ENCODE measurements at regions not wholly inside any gene's neighbourhood (a gene's known extent, or its start where the extent isn't known, plus 50 kb on each side); places are given as distances from the start of the nearest gene placed in this dataset.

DNA sequence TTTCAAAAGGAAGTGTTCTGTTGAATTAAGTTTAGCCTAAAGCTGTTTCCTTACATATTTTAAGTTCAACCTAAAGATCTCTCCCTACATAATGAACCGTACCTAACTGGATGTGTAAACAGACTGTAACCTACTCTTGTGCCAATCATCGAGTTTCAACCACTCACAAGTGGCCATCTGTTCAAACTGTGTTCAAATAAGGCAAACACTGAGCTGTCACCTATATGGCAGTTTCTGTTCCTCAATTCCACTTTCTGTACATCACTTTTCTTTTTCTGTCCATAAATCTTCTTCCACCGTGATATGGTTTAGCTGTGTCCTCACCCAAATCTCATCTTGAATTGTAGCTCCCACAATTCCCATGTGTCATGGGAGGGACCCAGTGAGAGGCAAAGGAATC is 428.6 kb downstream of the HACE1 start:
- POLR2A ChIA-PET = no interaction called here
- no peak for TF ChIP-seq CENPX (CRISPR knock-in tag; IDR thresholded peaks at IDR 0.05)

GRCh38 chr6:104428184-104428583 is 431.5 kb downstream of the HACE1 start:
- ChIA-PET POLR2A (no interaction called here), CTCF (ENCODE audit: low intra/inter-chr PET ratio, low total read pairs) (no interaction called here)
- ATAC-seq = no peak
- Histone ChIP-seq H3K27ac (ENCODE audit: extremely low read length, insufficient read depth, low read length) (no peak overlapping the region), H3K4me2 (ENCODE audit: low read depth, low read length) (no peak overlapping the region), H3K27me3 (ENCODE audit: control insufficient read depth in 1 of 2, insufficient read depth in 2 of 2, low read length in 2 of 2) (no peaks in the 10 kb centered on the region), H3K4me1 (ENCODE audit: insufficient read depth, low read length) (no peaks in the 10 kb centered on the region), H3K79me2 (ENCODE audit: insufficient read depth, low read length) (no peaks in the 10 kb centered on the region), H2AFZ (ENCODE audit: low read length) (no peak overlapping the region), H3K9ac (ENCODE audit: insufficient read depth, low read depth, low read length) (no peak overlapping the region), H4K20me1 (ENCODE audit: insufficient read depth, low read length) (no peaks in the 10 kb centered on the region), H3K4me3 (replicated peaks in 1 of 3; ENCODE audit: insufficient read depth in 1 of 3, low read depth in 2 of 3, low read length in 3 of 3) (no peak overlapping the region), H3K9me3 (ENCODE audit: low read length) (no peaks in the 10 kb centered on the region; the same call in 1 of the 2 replicates), H3K36me3 (replicated peaks in 1 of 2; ENCODE audit: control insufficient read depth in 1 of 2, insufficient read depth in 2 of 2, low read length in 2 of 2) (no peaks in the 10 kb centered on the region)
- BruUV-seq (replicated peaks) = no TSS peak
- no peak for DNase-seq (ENCODE audit: low spot score)
- intact Hi-C loops (cut with micrococcal nuclease; ENCODE audit: unreplicated experiment) = no loop called here
- in situ Hi-C loops (cut with HindIII; ENCODE audit: extremely low pct_ligation_motif_present, low pct_unique_long_range_greater_than_20kb) = no loop called here
- WGBS (ENCODE audit: low lambda C conversion rate) = 0% methylated on average over 1 of the region's 1 CpG
- FAIRE-seq = no peak
- no peak for TF ChIP-seq KLF16 (CRISPR knock-in tag; IDR thresholded peaks at IDR 0.05)
- no peak for TF ChIP-seq ATF7 (IDR thresholded peaks at IDR 0.05)
- TF ChIP-seq ATF7 (CRISPR knock-in tag; IDR thresholded peaks at IDR 0.05) = no peak
- TF ChIP-seq DZIP1 (CRISPR knock-in tag; IDR thresholded peaks at IDR 0.05) = no peak
- no peak for TF ChIP-seq ZNF780A (CRISPR knock-in tag; IDR thresholded peaks at IDR 0.05)
- TF ChIP-seq, protein P1, sequence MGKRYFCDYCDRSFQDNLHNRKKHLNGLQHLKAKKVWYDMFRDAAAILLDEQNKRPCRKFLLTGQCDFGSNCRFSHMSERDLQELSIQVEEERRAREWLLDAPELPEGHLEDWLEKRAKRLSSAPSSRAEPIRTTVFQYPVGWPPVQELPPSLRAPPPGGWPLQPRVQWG (CRISPR knock-in tag; IDR thresholded peaks at IDR 0.05; ENCODE audit: borderline replicate concordance, low read depth) = no peak
- TF ChIP-seq SALL1 (CRISPR knock-in tag; IDR thresholded peaks at IDR 0.05) = no peak
- no peak for TF ChIP-seq RFXAP (CRISPR knock-in tag; IDR thresholded peaks at IDR 0.05; ENCODE audit: borderline replicate concordance)
- no peak for TF ChIP-seq MAF1 (CRISPR knock-in tag; IDR thresholded peaks at IDR 0.05; ENCODE audit: borderline replicate concordance)
- no peak for TF ChIP-seq ZFX (CRISPR knock-in tag; IDR thresholded peaks at IDR 0.05; ENCODE audit: low read depth)
- no peak for TF ChIP-seq FOXP1 (IDR thresholded peaks at IDR 0.05)
- TF ChIP-seq FOXP1 (CRISPR knock-in tag; IDR thresholded peaks at IDR 0.05) = no peak
- TF ChIP-seq, protein P2, sequence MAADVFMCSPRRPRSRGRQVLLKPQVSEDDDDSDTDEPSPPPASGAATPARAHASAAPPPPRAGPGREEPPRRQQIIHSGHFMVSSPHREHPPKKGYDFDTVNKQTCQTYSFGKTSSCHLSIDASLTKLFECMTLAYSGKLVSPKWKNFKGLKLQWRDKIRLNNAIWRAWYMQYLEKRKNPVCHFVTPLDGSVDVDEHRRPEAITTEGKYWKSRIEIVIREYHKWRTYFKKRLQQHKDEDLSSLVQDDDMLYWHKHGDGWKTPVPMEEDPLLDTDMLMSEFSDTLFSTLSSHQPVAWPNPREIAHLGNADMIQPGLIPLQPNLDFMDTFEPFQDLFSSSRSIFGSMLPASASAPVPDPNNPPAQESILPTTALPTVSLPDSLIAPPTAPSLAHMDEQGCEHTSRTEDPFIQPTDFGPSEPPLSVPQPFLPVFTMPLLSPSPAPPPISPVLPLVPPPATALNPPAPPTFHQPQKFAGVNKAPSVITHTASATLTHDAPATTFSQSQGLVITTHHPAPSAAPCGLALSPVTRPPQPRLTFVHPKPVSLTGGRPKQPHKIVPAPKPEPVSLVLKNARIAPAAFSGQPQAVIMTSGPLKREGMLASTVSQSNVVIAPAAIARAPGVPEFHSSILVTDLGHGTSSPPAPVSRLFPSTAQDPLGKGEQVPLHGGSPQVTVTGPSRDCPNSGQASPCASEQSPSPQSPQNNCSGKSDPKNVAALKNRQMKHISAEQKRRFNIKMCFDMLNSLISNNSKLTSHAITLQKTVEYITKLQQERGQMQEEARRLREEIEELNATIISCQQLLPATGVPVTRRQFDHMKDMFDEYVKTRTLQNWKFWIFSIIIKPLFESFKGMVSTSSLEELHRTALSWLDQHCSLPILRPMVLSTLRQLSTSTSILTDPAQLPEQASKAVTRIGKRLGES (CRISPR knock-in tag; IDR thresholded peaks at IDR 0.05; ENCODE audit: borderline replicate concordance) = no peak
- TF ChIP-seq CENPT (CRISPR knock-in tag; IDR thresholded peaks at IDR 0.05; ENCODE audit: low read depth) = no peak

More for the DNA sequence above, 428.6 kb downstream of the HACE1 start:
- H3K4me2 ChIP-seq (ENCODE audit: low read depth, low read length) = no peak overlapping the region
- WGBS (ENCODE audit: low lambda C conversion rate) = 4% methylated on average over 3 of the region's 3 CpGs
- intact Hi-C loops (cut with micrococcal nuclease; ENCODE audit: unreplicated experiment) = no loop called here
- no peak overlapping the region for H2AFZ ChIP-seq (ENCODE audit: low read length)
- H3K4me1 ChIP-seq (ENCODE audit: insufficient read depth, low read length) = no peaks in the 10 kb centered on the region
- FAIRE-seq = no peak
- H3K79me2 ChIP-seq (ENCODE audit: insufficient read depth, low read length) = no peaks in the 10 kb centered on the region
- in situ Hi-C loops (cut with HindIII; ENCODE audit: extremely low pct_ligation_motif_present, low pct_unique_long_range_greater_than_20kb) = no loop called here
- no peak overlapping the region for H3K9ac ChIP-seq (ENCODE audit: insufficient read depth, low read depth, low read length)
- no peaks in the 10 kb centered on the region for H3K36me3 ChIP-seq (replicated peaks in 1 of 2; ENCODE audit: control insufficient read depth in 1 of 2, insufficient read depth in 2 of 2, low read length in 2 of 2)
- H3K4me3 ChIP-seq (replicated peaks in 1 of 3; ENCODE audit: insufficient read depth in 1 of 3, low read depth in 2 of 3, low read length in 3 of 3) = no peak overlapping the region
- H4K20me1 ChIP-seq (ENCODE audit: insufficient read depth, low read length) = no peaks in the 10 kb centered on the region
- no peak for DNase-seq (ENCODE audit: low spot score)
- no peak for ATAC-seq
- CTCF ChIA-PET (ENCODE audit: low intra/inter-chr PET ratio, low total read pairs) = no interaction called here
- H3K27me3 ChIP-seq (ENCODE audit: control insufficient read depth in 1 of 2, insufficient read depth in 2 of 2, low read length in 2 of 2) = no peaks in the 10 kb centered on the region
- H3K9me3 ChIP-seq (ENCODE audit: low read length) = no peaks in the 10 kb centered on the region; the same call in 1 of the 2 replicates
- H3K27ac ChIP-seq (ENCODE audit: extremely low read length, insufficient read depth, low read length) = no peak overlapping the region
- no TSS peak for BruUV-seq (replicated peaks)

All from HepG2 (cell line).